ENCODE measurements at regions not wholly inside any gene's neighbourhood (a gene's known extent, or its start where the extent isn't known, plus 50 kb on each side); places are given as distances from the start of the nearest gene placed in this dataset.

GRCh38 chr9:107690021-107690420, 200.5 kb upstream of the KLF4 start:
- no peak for DNase-seq

- DNase-seq: no peak
These were observed 199.2 kb upstream of the KLF4 start for GRCh38 chr9:107688728-107689127.

- DNase-seq: no peak
These were observed 196.3 kb upstream of the KLF4 start for GRCh38 chr9:107685901-107686300.

GRCh38 chr9:107685376-107685775, 195.8 kb upstream of the KLF4 start:
- no peak for DNase-seq

- DNase-seq: no peak
These were observed 194.7 kb upstream of the KLF4 start for GRCh38 chr9:107684224-107684623.

GRCh38 chr9:107683566-107683965, 194.0 kb upstream of the KLF4 start:
- DNase-seq: no peak

- no peak for DNase-seq
These were observed 192.4 kb upstream of the KLF4 start for GRCh38 chr9:107681988-107682387.

GRCh38 chr9:107675351-107676259, 186.0 kb upstream of the KLF4 start:
- no peak for DNase-seq

- no peak for DNase-seq
These were observed 185.2 kb upstream of the KLF4 start for GRCh38 chr9:107674721-107675277.

GRCh38 chr9:107673861-107674720, 184.5 kb upstream of the KLF4 start:
- DNase-seq: no peak

- DNase-seq: no peak
These were observed 182.0 kb upstream of the KLF4 start for GRCh38 chr9:107671588-107671987.

GRCh38 chr9:107669422-107669821, 179.9 kb upstream of the KLF4 start:
- no peak for DNase-seq

GRCh38 chr9:107667231-107668070, 177.9 kb upstream of the KLF4 start:
- DNase-seq: no peak

GRCh38 chr9:107665057-107665456, 175.5 kb upstream of the KLF4 start:
- no peak for DNase-seq

GRCh38 chr9:107660976-107661375, 171.4 kb upstream of the KLF4 start:
- DNase-seq: no peak

- DNase-seq: no peak
These were observed 163.8 kb upstream of the KLF4 start for GRCh38 chr9:107653263-107653821.

GRCh38 chr9:107650995-107651394, 161.4 kb upstream of the KLF4 start:
- no peak for DNase-seq

GRCh38 chr9:107650321-107650720, 160.8 kb upstream of the KLF4 start:
- no peak for DNase-seq

GRCh38 chr9:107648153-107648715, 158.7 kb upstream of the KLF4 start:
- DNase-seq: no peak

GRCh38 chr9:107647611-107648010, 158.0 kb upstream of the KLF4 start:
- DNase-seq: no peak

GRCh38 chr9:107647141-107647540, 157.6 kb upstream of the KLF4 start:
- DNase-seq: no peak

GRCh38 chr9:107645464-107645833, 155.9 kb upstream of the KLF4 start:
- no peak for DNase-seq
